ENCODE measurements at regions not wholly inside any gene's neighbourhood (a gene's known extent, or its start where the extent isn't known, plus 50 kb on each side); places are given as distances from the start of the nearest gene placed in this dataset.

DNA sequence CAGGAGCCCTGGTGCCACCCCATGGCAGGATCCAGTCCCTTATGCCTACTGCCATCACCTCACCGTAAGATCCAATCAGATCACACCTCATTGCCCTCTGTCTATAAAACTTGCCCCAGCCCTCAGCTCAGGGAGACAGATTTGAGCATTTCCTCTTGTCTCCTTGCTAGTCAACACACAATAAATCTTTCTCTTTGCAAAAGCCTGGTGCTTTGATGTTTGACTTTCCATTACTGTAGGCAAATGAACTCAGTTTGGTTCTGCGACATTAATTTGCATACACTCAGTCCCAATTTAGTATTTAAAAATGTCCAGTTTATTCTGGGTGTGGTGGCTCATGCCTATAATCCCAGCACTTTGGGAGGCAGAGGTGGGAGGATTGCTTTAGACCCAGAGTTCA lies 188.4 kb downstream of the AEBP2 start:
- TF ChIP-seq, protein P1, sequence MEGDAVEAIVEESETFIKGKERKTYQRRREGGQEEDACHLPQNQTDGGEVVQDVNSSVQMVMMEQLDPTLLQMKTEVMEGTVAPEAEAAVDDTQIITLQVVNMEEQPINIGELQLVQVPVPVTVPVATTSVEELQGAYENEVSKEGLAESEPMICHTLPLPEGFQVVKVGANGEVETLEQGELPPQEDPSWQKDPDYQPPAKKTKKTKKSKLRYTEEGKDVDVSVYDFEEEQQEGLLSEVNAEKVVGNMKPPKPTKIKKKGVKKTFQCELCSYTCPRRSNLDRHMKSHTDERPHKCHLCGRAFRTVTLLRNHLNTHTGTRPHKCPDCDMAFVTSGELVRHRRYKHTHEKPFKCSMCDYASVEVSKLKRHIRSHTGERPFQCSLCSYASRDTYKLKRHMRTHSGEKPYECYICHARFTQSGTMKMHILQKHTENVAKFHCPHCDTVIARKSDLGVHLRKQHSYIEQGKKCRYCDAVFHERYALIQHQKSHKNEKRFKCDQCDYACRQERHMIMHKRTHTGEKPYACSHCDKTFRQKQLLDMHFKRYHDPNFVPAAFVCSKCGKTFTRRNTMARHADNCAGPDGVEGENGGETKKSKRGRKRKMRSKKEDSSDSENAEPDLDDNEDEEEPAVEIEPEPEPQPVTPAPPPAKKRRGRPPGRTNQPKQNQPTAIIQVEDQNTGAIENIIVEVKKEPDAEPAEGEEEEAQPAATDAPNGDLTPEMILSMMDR (IDR thresholded peaks at IDR 0.05): no peak
- H3K27me3 ChIP-seq: no peaks in the 10 kb centered on the region
- H3K36me3 ChIP-seq: no peaks in the 10 kb centered on the region
- no peak overlapping the region for H3K4me3 ChIP-seq
- no peak for DNase-seq
- H3K9me3 ChIP-seq: no peaks in the 10 kb centered on the region
- H3K4me1 ChIP-seq: no peaks in the 10 kb centered on the region
- no peak overlapping the region for H3K9ac ChIP-seq (ENCODE audit: low read depth in 2 of 2, low read length in 2 of 2)
- intact Hi-C loops (cut with DNase I): no loop called here
- H3K27ac ChIP-seq: no peak overlapping the region

DNA sequence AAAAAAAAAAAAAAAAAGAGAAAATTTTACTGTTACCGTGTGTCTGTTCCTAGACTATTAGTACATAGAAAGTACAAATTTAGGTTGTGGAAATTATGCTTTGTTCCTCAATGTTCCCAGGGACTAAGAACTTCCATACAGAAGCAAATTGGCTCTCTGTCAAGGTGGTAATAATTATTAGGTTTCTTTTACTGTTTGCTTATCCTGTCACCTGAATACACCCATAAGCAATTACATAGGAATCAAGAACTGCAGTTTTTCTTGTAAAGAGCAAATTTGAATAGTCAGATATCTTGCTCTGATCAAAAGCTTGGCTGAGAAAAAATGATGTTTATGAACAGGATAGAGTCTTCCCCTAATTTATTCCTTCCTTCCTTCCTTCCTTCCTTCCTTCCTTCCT lies 191.2 kb downstream of the AEBP2 start:
- no peak for DNase-seq
- H3K36me3 ChIP-seq: no peaks in the 10 kb centered on the region
- no peak overlapping the region for H3K27ac ChIP-seq
- no peaks in the 10 kb centered on the region for H3K27me3 ChIP-seq
- H3K9me3 ChIP-seq: no peaks in the 10 kb centered on the region
- H3K9ac ChIP-seq (ENCODE audit: low read depth in 2 of 2, low read length in 2 of 2): no peak overlapping the region
- no peaks in the 10 kb centered on the region for H3K4me1 ChIP-seq
- intact Hi-C loops (cut with DNase I): no loop called here
- TF ChIP-seq, protein P1 (IDR thresholded peaks at IDR 0.05): no peak
- H3K4me3 ChIP-seq: no peak overlapping the region

DNA sequence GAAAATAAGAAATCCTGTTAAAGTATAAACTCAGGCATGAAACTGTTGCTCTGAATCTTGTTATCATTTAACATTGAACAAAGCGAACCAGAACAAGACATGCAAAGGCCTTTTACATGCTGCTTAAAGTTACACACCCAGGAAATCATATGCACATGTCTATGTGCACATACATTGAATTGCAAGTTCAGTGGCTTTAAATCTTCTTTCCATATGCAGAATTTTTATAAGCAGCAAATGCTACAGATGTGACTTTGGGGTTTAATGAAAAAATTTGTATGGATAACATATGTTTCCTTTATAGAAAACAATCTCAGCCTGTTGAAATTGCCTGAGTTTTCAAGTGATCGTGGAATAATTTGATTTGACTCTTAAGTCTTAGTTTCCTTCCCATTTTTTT lies 193.9 kb downstream of the AEBP2 start:
- intact Hi-C loops (cut with DNase I): no loop called here
- Histone ChIP-seq H3K27me3 (no peaks in the 10 kb centered on the region), H3K4me3 (no peak overlapping the region), H3K27ac (no peak overlapping the region), H3K9me3 (no peaks in the 10 kb centered on the region), H3K36me3 (no peaks in the 10 kb centered on the region), H3K9ac (ENCODE audit: low read depth in 2 of 2, low read length in 2 of 2) (no peak overlapping the region), H3K4me1 (no peaks in the 10 kb centered on the region)
- TF ChIP-seq, protein P1 (IDR thresholded peaks at IDR 0.05): no peak
- no peak for DNase-seq

DNA sequence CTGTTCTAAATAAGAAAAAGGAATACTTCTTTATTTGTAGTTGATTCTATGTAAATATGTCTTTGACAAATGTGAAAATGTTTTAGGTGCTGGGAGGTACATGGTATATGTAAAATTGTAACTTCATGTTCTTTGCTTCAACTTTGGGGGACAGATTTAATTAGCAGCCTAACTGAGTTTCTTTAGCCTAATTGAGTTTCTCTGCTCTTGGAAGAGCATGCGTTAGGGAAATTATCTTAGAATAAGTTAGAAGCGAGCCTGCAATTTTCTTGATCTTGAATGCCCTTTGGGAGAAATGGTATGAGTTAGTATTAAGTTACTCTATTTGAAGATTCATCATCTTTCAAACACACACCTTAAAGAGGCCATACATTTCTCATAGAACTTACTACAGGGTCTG lies 194.3 kb downstream of the AEBP2 start:
- no peak for DNase-seq
- H3K4me1 ChIP-seq: no peaks in the 10 kb centered on the region
- intact Hi-C loops (cut with DNase I): no loop called here

DNA sequence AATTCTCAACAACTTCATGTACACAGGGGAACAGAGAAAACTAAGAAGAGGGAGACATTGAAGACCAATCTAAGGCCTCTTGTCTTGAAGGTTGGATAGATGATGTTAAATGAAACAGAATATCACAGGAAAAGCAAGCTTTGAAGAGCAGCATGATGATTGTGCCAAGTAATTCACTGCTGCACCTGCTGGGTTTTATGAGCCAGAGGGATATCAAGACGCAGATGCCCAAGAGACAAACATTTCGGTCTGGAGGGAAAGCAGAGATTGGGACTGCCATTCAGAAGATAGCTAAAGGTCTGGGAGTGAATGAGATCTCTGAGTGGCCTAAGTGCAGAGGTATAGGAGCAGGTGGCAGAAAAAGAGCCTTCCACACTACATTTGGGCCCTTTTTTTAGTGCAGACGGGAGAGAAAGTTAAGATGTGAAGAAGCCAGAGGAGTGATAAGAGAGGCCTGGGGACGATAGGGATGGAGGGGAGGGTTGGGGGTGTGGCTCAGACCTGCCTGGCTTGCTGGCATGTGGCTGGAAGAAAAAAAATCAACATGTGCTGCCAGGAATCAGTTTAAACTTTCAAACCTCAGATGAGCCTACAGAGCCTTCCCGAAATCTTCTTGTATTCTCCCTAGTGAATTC lies 200.6 kb downstream of the AEBP2 start:
- H3K4me1 ChIP-seq: no peaks in the 10 kb centered on the region
- no peak overlapping the region for H3K4me3 ChIP-seq
- TF ChIP-seq, protein P1 (IDR thresholded peaks at IDR 0.05): no peak
- H3K36me3 ChIP-seq: no peaks in the 10 kb centered on the region
- no peak overlapping the region for H3K9ac ChIP-seq (ENCODE audit: low read depth in 2 of 2, low read length in 2 of 2)
- DNase-seq: no peak
- H3K27me3 ChIP-seq: no peaks in the 10 kb centered on the region
- H3K9me3 ChIP-seq: no peaks in the 10 kb centered on the region
- no peak overlapping the region for H3K27ac ChIP-seq
- intact Hi-C loops (cut with DNase I): loop anchor here (5.0 kb wide), 1 partner anchor 68 kb away; no protein-coding TSS in a partner anchor

More for the DNA sequence above, 194.3 kb downstream of the AEBP2 start:
- Histone ChIP-seq H3K27ac (no peak overlapping the region), H3K4me3 (no peak overlapping the region), H3K36me3 (no peaks in the 10 kb centered on the region), H3K27me3 (no peaks in the 10 kb centered on the region), H3K9me3 (no peaks in the 10 kb centered on the region), H3K9ac (ENCODE audit: low read depth in 2 of 2, low read length in 2 of 2) (no peak overlapping the region)
- TF ChIP-seq, protein P1 (IDR thresholded peaks at IDR 0.05): no peak

All from colonic mucosa (tissue), 4 donors.